ENCODE measurements at regions not wholly inside any gene's neighbourhood (a gene's known extent, or its start where the extent isn't known, plus 50 kb on each side); places are given as distances from the start of the nearest gene placed in this dataset.
"Not testable (repeated sequence)": the region's sequence is repeated elsewhere in the genome, so short reads cannot be mapped to it uniquely, and the experiment has no call there.

GRCh38 chr17:70464995-70465394, 295.7 kb downstream of the KCNJ2 start:
- no peak for DNase-seq

- DNase-seq: no peak
Observed at GRCh38 chr17:70468661-70469060, 299.3 kb downstream of the KCNJ2 start.

GRCh38 chr17:70473049-70473448, 303.7 kb downstream of the KCNJ2 start:
- DNase-seq: no peak

DNA sequence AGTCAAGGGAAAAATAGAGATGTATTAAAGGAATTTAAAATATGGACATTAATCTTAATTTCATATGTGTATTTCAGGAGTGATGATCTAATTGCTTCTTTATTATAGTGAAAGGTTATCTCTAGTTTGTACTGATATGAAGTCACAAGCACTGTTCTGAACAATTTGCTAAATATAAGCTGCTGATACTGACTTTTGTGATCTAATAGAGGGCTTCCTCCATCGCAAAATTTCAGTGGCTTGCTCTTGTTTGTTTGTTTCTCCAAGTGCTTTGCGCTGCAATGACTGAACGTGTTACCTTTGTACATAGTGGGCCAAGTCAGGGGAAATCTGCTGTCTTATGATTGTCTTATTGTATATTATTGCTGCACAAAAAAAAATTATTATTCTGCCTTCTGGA, 307.0 kb downstream of the KCNJ2 start:
- no peak for DNase-seq

DNA sequence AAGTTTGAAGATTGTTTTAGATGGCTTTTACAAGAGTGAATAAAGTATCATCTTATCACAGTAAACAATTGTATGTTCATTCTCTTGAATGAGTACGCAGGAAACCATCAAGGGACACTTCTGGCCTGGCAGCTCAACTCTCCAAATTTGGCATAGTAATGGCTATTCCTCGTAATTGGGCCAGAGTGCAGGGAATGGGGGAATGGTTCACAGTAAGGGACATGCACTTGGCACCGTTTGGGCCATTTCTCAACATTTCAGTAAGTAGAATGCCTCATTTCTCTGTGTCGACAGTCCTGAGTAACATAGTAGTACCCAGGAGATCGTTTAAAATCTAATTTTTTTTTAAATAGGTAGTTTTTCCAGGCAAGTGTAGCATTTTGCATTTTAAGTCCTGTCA, 309.6 kb downstream of the KCNJ2 start:
- no peak for DNase-seq

DNA sequence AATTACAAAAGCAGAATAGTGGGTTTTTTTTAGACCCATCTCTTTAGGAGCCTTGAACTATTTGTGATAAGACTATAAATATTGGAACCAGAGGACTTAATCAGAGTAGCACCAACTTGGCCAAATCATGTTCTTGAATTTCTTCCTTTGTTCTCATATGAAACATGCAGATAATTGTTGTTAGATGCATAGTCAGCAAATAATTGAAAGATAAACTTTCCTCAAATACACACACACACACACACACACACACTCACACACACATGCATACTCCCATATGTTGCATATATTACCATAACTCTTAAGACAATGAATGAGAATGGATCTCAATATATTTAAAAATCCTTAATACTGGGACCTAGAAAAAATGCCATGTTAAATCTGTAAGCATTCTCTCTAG, 310.4 kb downstream of the KCNJ2 start:
- no peak for DNase-seq

GRCh38 chr17:70483624-70484023, 314.3 kb downstream of the KCNJ2 start:
- no peak for DNase-seq

DNA sequence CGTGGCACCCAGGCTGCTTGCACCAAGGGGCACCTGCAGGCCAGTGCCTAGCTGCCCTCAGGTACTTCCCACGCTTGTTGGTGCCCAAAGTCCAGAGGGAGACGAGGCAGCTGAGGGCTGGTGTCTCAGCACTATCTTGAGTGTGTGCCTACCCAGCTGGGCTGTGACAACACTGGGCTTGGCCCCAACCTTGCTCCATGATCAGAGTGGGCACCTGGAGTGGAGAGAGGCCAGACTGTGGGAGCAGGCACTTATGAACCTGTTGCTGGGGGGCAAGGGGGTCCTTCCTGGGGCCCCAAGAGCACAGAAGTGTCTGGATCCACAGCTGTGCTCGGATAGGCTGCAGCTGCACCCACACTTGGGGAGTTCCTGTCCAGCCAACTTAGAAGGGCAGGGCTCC, 314.7 kb downstream of the KCNJ2 start:
- no peak for DNase-seq

GRCh38 chr17:70484496-70484895, 315.2 kb downstream of the KCNJ2 start:
- DNase-seq: no peak

DNA sequence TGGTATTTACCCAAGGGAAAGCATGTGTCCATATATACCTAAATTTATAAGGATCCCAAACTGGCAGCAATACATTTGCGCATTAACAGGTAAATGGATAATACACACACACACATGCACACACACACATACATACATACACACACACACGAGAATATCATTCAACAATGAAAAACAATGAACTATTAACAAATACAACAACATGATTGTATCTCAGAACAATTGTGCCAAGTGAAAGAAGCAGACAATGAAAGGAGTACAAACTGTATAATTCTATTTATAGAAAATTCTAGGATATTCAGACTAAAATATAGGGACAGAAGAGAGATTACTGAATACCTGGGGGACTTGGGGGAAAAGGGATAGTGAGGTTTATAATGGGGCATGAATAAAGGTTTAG, 323.0 kb downstream of the KCNJ2 start:
- DNase-seq: no peak

GRCh38 chr17:70493277-70493874, 324.0 kb downstream of the KCNJ2 start:
- DNase-seq: no peak

GRCh38 chr17:70498631-70499030, 329.3 kb downstream of the KCNJ2 start:
- no peak for DNase-seq

- no peak for DNase-seq
Observed at GRCh38 chr17:70499067-70499786, 329.9 kb downstream of the KCNJ2 start.

GRCh38 chr17:70503449-70503848, 334.1 kb downstream of the KCNJ2 start:
- no peak for DNase-seq

DNA sequence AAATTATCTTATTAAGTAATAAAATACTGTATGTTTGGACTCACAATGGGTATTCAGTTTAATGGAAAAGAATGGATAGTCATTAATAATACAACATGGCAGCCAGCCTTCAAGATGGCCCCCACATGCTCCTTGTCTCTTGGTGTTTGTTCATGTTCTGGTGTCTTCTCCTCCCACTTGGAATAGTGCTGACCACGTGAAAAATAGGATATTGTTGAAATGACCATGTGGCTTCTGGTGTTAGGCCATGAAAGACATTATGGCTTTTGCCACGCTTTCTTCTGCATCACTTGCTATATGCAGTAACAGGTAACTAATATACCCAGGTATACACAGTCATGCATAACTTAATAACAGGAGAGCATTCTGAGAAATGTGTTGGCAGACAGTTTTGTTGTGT, 341.0 kb downstream of the KCNJ2 start:
- no peak for DNase-seq

DNA sequence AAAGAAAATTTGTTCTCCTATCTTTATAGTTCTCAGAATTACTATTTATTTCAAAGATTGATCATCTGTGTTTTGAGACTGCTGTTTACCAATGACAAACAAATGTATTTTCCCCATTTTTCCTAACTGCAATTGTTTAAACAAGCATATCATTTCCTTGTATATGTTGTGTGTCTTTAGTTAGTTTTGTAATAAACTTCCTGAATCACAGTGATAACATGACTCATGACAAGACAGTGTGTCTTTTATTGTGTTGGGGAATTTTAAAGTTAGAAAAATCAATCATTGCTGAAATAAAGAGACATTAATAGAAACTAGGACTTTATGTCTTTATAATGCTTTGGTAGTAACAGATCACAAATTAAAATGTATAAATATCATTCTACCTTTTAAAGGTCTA, 348.5 kb downstream of the KCNJ2 start:
- DNase-seq: no peak

DNA sequence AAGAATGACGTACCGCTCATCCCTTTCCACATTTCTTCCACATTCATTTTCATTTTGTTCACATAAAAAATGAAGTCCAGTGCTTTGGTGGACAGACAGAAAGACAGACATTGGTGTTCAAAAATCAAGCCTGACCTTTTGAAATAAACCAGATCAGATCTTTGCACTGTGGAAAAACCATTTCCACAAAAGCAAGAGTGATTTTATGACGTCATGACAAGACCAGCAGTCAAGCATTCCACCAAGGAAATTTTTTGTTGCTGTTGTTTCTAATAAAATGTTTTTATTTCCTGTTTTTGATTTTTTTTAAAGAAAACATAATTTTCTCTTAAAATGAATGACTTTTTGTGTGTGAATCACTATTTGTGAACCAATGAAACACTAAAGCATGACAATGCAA, 350.0 kb downstream of the KCNJ2 start:
- DNase-seq: no peak

DNA sequence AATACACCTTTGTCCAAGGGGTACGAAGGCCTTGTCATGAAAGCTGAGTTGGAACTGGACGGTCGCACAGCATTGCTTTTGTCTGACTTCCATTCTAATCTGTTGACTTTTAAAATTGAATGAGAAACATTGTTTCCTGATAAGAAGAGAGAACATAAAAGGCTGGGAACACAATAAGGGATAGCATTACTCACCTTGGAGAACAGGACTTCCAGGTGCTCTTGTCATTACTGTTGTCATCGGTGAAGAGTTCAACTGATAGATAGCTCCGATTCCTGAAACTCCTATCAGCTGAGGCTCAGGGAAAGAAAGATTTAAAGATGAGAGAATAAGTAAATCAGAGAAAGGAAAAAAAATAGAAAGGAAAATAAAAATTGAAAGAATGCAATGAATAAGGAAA, 351.1 kb downstream of the KCNJ2 start:
- no peak for DNase-seq

DNA sequence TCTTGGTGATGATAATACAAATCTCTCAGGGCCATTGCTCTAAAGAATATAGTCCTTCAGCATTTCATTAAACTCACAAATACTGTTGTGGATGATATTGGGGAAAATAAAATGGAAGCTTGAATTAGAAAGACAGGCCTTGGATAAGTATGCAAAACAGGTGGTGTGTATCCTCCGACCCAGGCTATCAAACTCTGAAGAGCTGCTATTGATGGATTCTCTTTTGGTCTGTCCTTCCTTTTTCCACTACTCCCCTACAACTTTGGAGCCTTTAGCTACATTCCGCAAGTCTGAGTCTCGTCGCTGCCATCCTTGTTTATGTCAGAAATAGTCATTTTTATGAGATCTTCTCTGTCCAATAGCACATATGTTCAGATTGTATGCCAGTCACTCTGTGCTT, 351.6 kb downstream of the KCNJ2 start:
- DNase-seq: no peak

GRCh38 chr17:70521821-70522256, 352.5 kb downstream of the KCNJ2 start:
- no peak for DNase-seq

GRCh38 chr17:70523426-70523825, 354.1 kb downstream of the KCNJ2 start:
- no peak for DNase-seq

DNA sequence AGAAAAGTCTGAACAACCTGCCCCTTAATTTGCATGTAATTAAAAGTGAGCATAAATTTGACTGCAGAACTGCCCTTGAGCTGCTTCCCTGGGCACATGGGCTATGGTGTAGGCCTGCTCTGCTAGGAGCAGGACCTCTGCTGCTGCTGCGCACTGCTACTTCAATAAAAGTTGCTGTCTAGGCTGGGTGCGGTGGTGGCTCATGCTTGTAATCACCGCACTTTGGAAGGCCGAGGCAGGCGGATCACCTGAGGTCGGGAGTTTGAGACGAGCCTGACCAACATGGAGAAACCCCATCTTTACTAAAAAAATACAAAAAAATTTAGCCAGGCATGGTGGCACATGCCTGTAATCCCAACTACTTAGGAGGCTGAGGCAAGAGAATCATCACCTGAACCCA, 355.7 kb downstream of the KCNJ2 start:
- DNase-seq: not testable (repeated sequence)

- no peak for DNase-seq
Observed at GRCh38 chr17:70525961-70526360, 356.6 kb downstream of the KCNJ2 start.

GRCh38 chr17:70527364-70527888, 358.1 kb downstream of the KCNJ2 start:
- no peak for DNase-seq

DNA sequence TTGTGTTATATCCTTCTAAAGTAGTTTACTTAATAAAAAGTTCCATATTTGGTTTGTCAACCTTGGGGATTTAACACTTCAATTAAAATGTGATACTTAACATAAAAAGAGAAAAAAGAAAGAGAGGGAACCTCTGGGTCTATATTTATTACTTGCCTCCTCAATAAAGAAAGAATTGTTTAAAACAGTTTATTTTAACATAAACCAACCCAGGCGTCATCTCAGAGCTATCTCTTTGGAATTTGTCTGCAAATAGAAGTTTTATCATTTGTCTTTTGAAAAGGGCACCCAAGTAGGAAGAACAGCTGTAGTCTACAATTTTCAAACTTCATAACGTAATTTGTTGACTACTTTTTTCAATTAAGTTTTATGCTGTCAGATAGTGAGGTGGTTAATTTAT, 364.1 kb downstream of the KCNJ2 start:
- DNase-seq: no peak
